ENCODE measurements at regions not wholly inside any gene's neighbourhood (a gene's known extent, or its start where the extent isn't known, plus 50 kb on each side); places are given as distances from the start of the nearest gene placed in this dataset.

DNA sequence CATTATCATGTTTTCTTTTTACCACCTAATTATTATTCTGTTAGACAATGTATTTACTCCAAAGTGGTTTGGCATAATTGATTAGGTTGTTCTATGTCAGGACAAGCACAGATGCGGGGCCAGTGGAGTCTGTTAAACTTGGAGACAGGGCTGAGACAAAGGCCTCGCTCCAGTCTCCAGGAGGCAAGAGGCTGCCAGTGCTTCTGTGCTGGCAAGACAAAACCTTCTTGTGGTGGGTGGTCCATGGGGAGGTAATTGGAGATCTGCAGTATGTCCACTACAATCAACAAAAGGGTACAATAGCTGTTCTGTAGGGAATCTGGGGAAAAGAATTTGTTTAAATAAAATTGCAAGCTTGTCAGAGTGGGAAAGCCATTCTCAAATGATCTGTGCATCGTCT lies 677.2 kb upstream of the SLC35B3 start:
- Mint-ChIP-seq H3K4me3 (no peak overlapping the region), H3K36me3 (no peaks in the 10 kb centered on the region), H3K4me1 (no peaks in the 10 kb centered on the region), H3K9me3 (peaks cover 0 to 4% (median 0%) of the 10 kb centered on the region in 11 donors), H3K27ac (no peak overlapping the region), H3K27me3 (no peaks in the 10 kb centered on the region)
- Histone ChIP-seq H3K27me3 (ENCODE audit: control insufficient read depth in 2 of 2, insufficient read depth in 2 of 2, low read length in 2 of 2) (no peaks in the 10 kb centered on the region), H3K4me3 (ENCODE audit: low read length) (no peak overlapping the region), H3K9me3 (ENCODE audit: control insufficient read depth in 2 of 3, low read length in 3 of 3) (no peaks in the 10 kb centered on the region), H3K27ac (ENCODE audit: low read depth, low read length) (no peak overlapping the region), H3K4me1 (ENCODE audit: control insufficient read depth in 2 of 2, insufficient read depth in 2 of 2, low read length in 2 of 2) (no peaks in the 10 kb centered on the region), H3K36me3 (ENCODE audit: control insufficient read depth in 2 of 3, insufficient read depth in 3 of 3, low read length in 3 of 3) (no peaks in the 10 kb centered on the region)
- POLR2A ChIA-PET = no interaction called here
- intact Hi-C loops (cut with micrococcal nuclease) = no loop called here
- DNase-seq (no peak), ATAC-seq (no peak)
- CTCF ChIA-PET = no interaction called here

DNA sequence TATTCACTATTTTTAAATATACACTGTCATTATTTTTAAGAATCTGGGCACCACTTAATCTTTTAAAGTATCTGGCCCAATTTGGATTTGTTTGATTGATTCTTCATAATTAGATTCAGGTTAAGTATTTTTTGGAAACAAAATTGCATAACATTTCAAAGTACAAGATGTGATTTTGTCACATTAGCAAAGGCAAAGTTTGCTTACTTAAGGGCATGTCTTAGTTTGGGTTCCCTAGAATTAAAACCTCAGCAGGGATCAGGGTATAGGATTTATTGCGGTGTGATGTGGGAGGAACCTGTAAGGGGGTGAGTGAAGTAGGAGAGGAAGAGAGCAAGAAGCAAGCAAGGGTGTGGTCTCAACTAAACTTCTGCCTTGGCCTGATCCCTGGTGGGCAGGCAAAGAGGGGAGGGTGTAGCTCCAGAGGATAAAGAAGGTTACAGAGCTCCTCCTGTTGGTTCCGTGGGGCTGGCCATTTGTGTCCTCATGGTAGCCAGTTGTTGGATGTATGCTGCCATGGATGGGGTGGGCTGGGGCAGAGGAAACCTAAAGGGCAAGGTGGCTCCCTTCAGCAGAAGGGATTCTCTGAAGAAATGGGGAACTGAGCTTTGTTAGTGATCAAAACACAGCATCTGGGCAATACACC lies 668.7 kb upstream of the SLC35B3 start:
- POLR2A ChIA-PET = no interaction called here
- DNase-seq = no peak
- H3K27me3 Mint-ChIP-seq = peaks cover 0 to 7% (median 0%) of the 10 kb centered on the region in 5 donors

DNA sequence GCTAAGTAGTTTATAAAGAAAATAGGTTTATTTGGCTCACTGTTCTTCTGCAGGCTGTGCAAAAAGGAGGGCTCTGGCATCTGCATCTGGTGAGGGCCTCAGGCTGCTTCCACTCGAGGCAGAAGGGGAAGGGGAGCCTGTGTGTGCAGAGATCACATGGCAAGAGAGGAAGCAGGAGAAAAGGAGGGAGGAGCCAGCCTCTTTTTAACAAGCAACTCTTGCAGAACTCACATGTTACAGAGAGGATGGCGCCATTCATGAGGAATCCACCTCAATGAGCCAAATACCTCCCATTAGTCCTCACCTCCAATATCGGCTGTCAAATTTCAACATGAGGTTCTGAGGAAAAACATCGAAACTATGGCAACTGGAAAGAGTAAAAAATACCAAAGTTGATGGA lies 666.6 kb upstream of the SLC35B3 start:
- Mint-ChIP-seq H3K9me3 (peaks cover 0 to 11% (median 3%) of the 10 kb centered on the region in 11 donors), H3K4me1 (no peaks in the 10 kb centered on the region), H3K27ac (no peak overlapping the region), H3K4me3 (no peak overlapping the region), H3K27me3 (peaks cover 0 to 5% (median 0%) of the 10 kb centered on the region in 5 donors), H3K36me3 (no peaks in the 10 kb centered on the region)
- ChIA-PET CTCF (no interaction called here), POLR2A (no interaction called here)
- H3K27ac ChIP-seq (ENCODE audit: low read depth, low read length) = no peak overlapping the region
- H3K9me3 ChIP-seq (ENCODE audit: control insufficient read depth in 2 of 3, low read length in 3 of 3) = no peaks in the 10 kb centered on the region
- H3K36me3 ChIP-seq (ENCODE audit: control insufficient read depth in 2 of 3, insufficient read depth in 3 of 3, low read length in 3 of 3) = no peaks in the 10 kb centered on the region
- DNase-seq (no peak), ATAC-seq (no peak)
- no peaks in the 10 kb centered on the region for H3K27me3 ChIP-seq (ENCODE audit: control insufficient read depth in 2 of 2, insufficient read depth in 2 of 2, low read length in 2 of 2)
- H3K4me1 ChIP-seq (ENCODE audit: control insufficient read depth in 2 of 2, insufficient read depth in 2 of 2, low read length in 2 of 2) = no peaks in the 10 kb centered on the region
- intact Hi-C loops (cut with micrococcal nuclease) = no loop called here
- H3K4me3 ChIP-seq (ENCODE audit: low read length) = no peak overlapping the region

More for the DNA sequence above, 668.7 kb upstream of the SLC35B3 start:
- no peaks in the 10 kb centered on the region for H3K9me3 ChIP-seq (ENCODE audit: control insufficient read depth in 2 of 3, low read length in 3 of 3)
- no peak overlapping the region for H3K4me3 Mint-ChIP-seq
- intact Hi-C loops (cut with micrococcal nuclease) = no loop called here
- H3K27ac ChIP-seq (ENCODE audit: low read depth, low read length) = no peak overlapping the region
- H3K4me1 ChIP-seq (ENCODE audit: control insufficient read depth in 2 of 2, insufficient read depth in 2 of 2, low read length in 2 of 2) = no peaks in the 10 kb centered on the region
- H3K9me3 Mint-ChIP-seq = peaks cover 0 to 12% (median 3%) of the 10 kb centered on the region in 11 donors
- no peak overlapping the region for H3K4me3 ChIP-seq (ENCODE audit: low read length)
- no peaks in the 10 kb centered on the region for H3K36me3 Mint-ChIP-seq
- no peaks in the 10 kb centered on the region for H3K4me1 Mint-ChIP-seq
- H3K36me3 ChIP-seq (ENCODE audit: control insufficient read depth in 2 of 3, insufficient read depth in 3 of 3, low read length in 3 of 3) = no peaks in the 10 kb centered on the region
- H3K27me3 ChIP-seq (ENCODE audit: control insufficient read depth in 2 of 2, insufficient read depth in 2 of 2, low read length in 2 of 2) = no peaks in the 10 kb centered on the region
- no peak for ATAC-seq
- CTCF ChIA-PET = no interaction called here
- H3K27ac Mint-ChIP-seq = no peak overlapping the region

DNA sequence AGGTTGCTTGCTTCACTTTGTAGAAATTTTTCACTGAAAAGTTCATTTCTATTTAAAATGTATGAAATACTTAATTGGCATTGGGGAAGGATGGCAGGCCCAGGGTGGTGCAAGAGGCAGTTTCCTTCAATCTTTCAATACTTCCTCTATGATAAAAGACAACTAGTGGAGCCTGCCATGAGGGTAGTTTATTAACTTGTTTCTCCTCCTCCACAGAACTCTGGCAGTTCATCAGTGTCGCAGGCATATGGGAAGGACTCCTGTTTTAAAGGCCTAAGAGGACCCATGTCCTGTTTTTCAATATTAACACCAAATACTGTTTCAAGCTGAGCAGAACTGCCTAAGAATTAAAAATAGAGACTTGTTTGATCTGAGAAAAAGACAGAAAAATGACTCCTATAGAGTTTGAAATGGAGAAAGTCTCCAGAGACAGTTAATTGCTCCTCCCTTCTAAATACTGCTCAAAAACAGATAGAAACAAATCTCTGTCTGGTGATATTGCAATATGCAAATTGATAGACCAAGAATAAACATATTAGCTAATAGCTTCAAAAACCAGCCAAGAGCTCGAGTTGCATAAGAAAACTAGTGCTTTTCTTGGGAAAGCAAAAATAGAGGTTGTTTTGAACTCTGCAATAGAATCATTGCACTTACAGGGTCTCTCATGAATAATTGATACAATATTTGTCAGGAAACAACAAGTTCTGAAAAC lies 665.7 kb upstream of the SLC35B3 start:
- no peaks in the 10 kb centered on the region for H3K4me1 Mint-ChIP-seq
- no peak overlapping the region for H3K4me3 ChIP-seq (ENCODE audit: low read length)
- POLR2A ChIA-PET = no interaction called here
- H3K36me3 Mint-ChIP-seq = no peaks in the 10 kb centered on the region
- H3K27me3 Mint-ChIP-seq = no peaks in the 10 kb centered on the region
- no peak overlapping the region for H3K27ac ChIP-seq (ENCODE audit: low read depth, low read length)
- H3K36me3 ChIP-seq (ENCODE audit: control insufficient read depth in 2 of 3, insufficient read depth in 3 of 3, low read length in 3 of 3) = no peaks in the 10 kb centered on the region
- H3K9me3 Mint-ChIP-seq = peaks cover 0 to 11% (median 3%) of the 10 kb centered on the region in 11 donors
- H3K27ac Mint-ChIP-seq = no peak overlapping the region
- H3K9me3 ChIP-seq (ENCODE audit: control insufficient read depth in 2 of 3, low read length in 3 of 3) = no peaks in the 10 kb centered on the region
- intact Hi-C loops (cut with micrococcal nuclease) = no loop called here
- H3K27me3 ChIP-seq (ENCODE audit: control insufficient read depth in 2 of 2, insufficient read depth in 2 of 2, low read length in 2 of 2) = no peaks in the 10 kb centered on the region
- no peak for DNase-seq
- no peaks in the 10 kb centered on the region for H3K4me1 ChIP-seq (ENCODE audit: control insufficient read depth in 2 of 2, insufficient read depth in 2 of 2, low read length in 2 of 2)
- no peak overlapping the region for H3K4me3 Mint-ChIP-seq
- ATAC-seq = no peak
- CTCF ChIA-PET = no interaction called here

DNA sequence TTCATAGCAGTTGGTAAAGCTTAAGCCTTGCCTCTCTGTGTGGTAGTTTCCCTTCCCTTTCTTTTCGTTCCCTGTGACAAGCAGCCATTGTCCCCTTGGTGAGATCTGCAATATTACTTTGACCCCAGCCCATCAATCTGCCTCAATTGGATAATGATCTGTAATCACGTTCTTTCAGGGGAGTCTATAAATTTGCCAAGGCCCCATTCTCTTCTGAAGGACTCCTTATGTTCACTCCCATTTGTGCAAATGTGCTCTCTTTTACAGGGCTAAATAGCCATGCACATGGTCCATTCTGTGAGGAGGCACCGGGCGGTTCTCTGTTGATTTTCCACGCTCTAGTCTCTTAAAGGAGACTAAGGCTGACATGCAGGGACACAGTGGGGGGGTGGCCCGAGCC lies 660.4 kb upstream of the SLC35B3 start:
- no peaks in the 10 kb centered on the region for H3K4me1 Mint-ChIP-seq
- intact Hi-C loops (cut with micrococcal nuclease) = no loop called here

DNA sequence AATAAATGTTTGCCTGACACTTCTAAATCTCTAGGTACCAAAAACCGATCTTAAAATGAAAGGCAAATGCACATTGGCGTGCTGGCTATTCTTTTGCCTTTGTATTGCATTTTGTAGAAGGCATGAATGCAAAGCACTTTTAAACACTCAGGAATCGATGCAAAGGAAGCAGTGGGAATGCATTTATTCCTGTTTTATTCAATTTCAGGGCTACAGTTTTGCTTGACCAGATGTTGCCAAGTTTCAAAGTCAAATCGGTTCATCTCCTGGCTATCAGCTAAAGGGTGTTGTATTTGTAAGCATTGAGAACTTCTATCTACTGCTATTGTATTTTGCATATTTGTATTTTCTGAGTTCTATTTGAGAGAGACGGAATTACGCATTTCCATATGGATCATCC lies 659.8 kb upstream of the SLC35B3 start:
- ChIA-PET CTCF (no interaction called here), POLR2A (no interaction called here)
- peaks cover 0 to 7% (median 0%) of the 10 kb centered on the region in 11 donors for H3K9me3 Mint-ChIP-seq
- no peak overlapping the region for H3K4me3 ChIP-seq (ENCODE audit: low read length)
- H3K27ac Mint-ChIP-seq = no peak overlapping the region
- no peaks in the 10 kb centered on the region for H3K36me3 ChIP-seq (ENCODE audit: control insufficient read depth in 2 of 3, insufficient read depth in 3 of 3, low read length in 3 of 3)
- H3K27me3 Mint-ChIP-seq = no peaks in the 10 kb centered on the region
- H3K36me3 Mint-ChIP-seq = no peaks in the 10 kb centered on the region
- no peak overlapping the region for H3K27ac ChIP-seq (ENCODE audit: low read depth, low read length)
- H3K4me3 Mint-ChIP-seq = no peak overlapping the region
- H3K9me3 ChIP-seq (ENCODE audit: control insufficient read depth in 2 of 3, low read length in 3 of 3) = no peaks in the 10 kb centered on the region
- H3K4me1 Mint-ChIP-seq = no peaks in the 10 kb centered on the region
- no peak for DNase-seq
- no peaks in the 10 kb centered on the region for H3K27me3 ChIP-seq (ENCODE audit: control insufficient read depth in 2 of 2, insufficient read depth in 2 of 2, low read length in 2 of 2)
- intact Hi-C loops (cut with micrococcal nuclease) = no loop called here
- ATAC-seq = no peak
- H3K4me1 ChIP-seq (ENCODE audit: control insufficient read depth in 2 of 2, insufficient read depth in 2 of 2, low read length in 2 of 2) = no peaks in the 10 kb centered on the region

More for the DNA sequence above, 660.4 kb upstream of the SLC35B3 start:
- DNase-seq (no peak), ATAC-seq (no peak)
- H3K4me3 ChIP-seq (ENCODE audit: low read length) = no peak overlapping the region
- CTCF ChIA-PET = no interaction called here
- POLR2A ChIA-PET = no interaction called here
- no peaks in the 10 kb centered on the region for H3K36me3 ChIP-seq (ENCODE audit: control insufficient read depth in 2 of 3, insufficient read depth in 3 of 3, low read length in 3 of 3)
- H3K36me3 Mint-ChIP-seq = no peaks in the 10 kb centered on the region
- no peak overlapping the region for H3K27ac Mint-ChIP-seq
- no peaks in the 10 kb centered on the region for H3K27me3 Mint-ChIP-seq
- no peaks in the 10 kb centered on the region for H3K4me1 ChIP-seq (ENCODE audit: control insufficient read depth in 2 of 2, insufficient read depth in 2 of 2, low read length in 2 of 2)
- no peaks in the 10 kb centered on the region for H3K9me3 ChIP-seq (ENCODE audit: control insufficient read depth in 2 of 3, low read length in 3 of 3)
- no peaks in the 10 kb centered on the region for H3K27me3 ChIP-seq (ENCODE audit: control insufficient read depth in 2 of 2, insufficient read depth in 2 of 2, low read length in 2 of 2)
- no peak overlapping the region for H3K4me3 Mint-ChIP-seq
- H3K9me3 Mint-ChIP-seq = peaks cover 0 to 9% (median 0%) of the 10 kb centered on the region in 11 donors
- H3K27ac ChIP-seq (ENCODE audit: low read depth, low read length) = no peak overlapping the region

DNA sequence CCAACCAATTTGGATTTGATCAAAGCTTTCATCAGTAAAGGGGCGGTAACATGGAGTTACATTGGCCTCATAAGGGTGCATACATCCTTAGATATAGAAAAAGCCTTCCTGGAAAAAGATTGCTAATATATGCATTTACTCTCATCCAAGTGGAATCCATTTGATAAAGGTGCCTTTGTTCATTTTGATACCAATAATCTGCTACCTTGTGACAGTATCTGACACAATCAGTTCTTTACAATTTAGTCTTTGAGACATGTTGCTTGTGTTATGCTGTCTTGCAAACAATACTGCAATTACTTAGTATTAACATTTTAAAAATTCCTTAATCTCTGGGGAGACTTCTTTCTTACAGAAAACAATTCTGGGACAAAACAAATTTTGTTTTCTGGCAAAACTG lies 654.4 kb upstream of the SLC35B3 start:
- CTCF ChIA-PET = no interaction called here
- H3K27me3 ChIP-seq (ENCODE audit: control insufficient read depth in 2 of 2, insufficient read depth in 2 of 2, low read length in 2 of 2) = no peaks in the 10 kb centered on the region
- POLR2A ChIA-PET = no interaction called here
- Mint-ChIP-seq H3K27ac (no peak overlapping the region), H3K4me3 (no peak overlapping the region), H3K9me3 (peaks cover 0 to 6% (median 0%) of the 10 kb centered on the region in 11 donors), H3K36me3 (no peaks in the 10 kb centered on the region), H3K27me3 (peaks cover 0 to 4% (median 0%) of the 10 kb centered on the region in 5 donors), H3K4me1 (peaks cover 0 to 6% (median 0%) of the 10 kb centered on the region in 7 donors)
- H3K9me3 ChIP-seq (ENCODE audit: control insufficient read depth in 2 of 3, low read length in 3 of 3) = no peaks in the 10 kb centered on the region
- no peak overlapping the region for H3K27ac ChIP-seq (ENCODE audit: low read depth, low read length)
- H3K4me3 ChIP-seq (ENCODE audit: low read length) = no peak overlapping the region
- intact Hi-C loops (cut with micrococcal nuclease) = no loop called here
- ATAC-seq = no peak
- no peaks in the 10 kb centered on the region for H3K36me3 ChIP-seq (ENCODE audit: control insufficient read depth in 2 of 3, insufficient read depth in 3 of 3, low read length in 3 of 3)
- DNase-seq = no peak
- no peaks in the 10 kb centered on the region for H3K4me1 ChIP-seq (ENCODE audit: control insufficient read depth in 2 of 2, insufficient read depth in 2 of 2, low read length in 2 of 2)
